GM18505 (cell line): ENCODE measurements at regions not wholly inside any gene's neighbourhood (a gene's known extent, or its start where the extent isn't known, plus 50 kb on each side); places are given as distances from the start of the nearest gene placed in this dataset.

Experiments used
- ATAC-seq: cut with Tn5 transposase; IDR thresholded peaks from one replicate; pipeline ENCODE4 v1.9.1; 2021; ENCODE audit not compliant: unreplicated experiment
- POLR2A ChIP-seq: IDR thresholded peaks from 4 replicates; pipeline ENCODE4 v1.6.1; 2011; ENCODE audit warnings: borderline replicate concordance; ENCODE audit not compliant: insufficient read depth, insufficient read length; ENCODE audit errors: extremely low read depth

DNA sequence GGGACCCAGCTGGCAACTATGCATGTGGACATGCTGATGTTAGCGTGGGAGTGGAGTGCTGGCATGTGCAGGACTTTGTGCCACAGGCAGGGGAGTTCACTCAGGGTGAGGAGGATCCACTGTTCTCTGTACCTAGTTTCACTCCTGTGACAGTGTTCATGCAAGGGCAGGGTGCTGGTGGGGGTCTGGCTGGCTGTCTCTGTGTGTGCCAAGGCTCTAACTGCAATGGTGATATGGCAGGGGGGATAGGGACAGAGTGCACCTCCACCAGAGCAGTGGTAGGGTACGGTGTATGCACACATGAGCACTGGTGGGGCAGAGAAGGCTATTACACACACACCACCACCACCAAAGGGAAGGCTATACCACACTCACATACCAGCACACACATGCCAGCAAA is 210.2 kb upstream of the DEFB112 start:
- no peak for ATAC-seq
- TF ChIP-seq POLR2A: no peak

DNA sequence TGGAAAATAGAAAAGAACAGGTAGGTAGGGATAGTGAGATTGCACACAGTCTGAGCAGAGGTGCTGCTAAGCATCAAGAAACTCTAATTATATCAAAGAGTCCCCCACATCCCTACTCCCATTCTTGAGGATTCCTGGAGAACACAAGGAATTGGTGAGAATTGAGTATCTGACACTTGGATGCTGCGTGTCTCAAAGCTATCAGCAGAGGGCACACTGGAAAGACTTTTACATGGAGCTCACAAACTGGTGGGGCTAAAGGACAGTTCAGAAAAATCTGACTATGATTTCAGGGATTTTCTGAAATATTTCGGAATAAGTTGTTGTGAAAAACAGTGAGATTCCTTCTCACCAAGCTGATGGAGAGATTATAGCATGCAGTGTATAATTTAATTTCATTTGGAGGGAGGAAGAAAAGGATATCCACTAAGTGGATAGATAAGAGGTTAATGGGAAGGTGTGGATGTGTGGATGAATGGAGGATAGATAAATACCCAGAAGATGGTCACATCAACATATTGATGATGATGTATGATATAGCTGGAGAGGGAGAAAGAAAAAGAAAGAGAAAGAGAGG is 215.4 kb upstream of the DEFB112 start:
- no peak for ATAC-seq
- TF ChIP-seq POLR2A: no peak

DNA sequence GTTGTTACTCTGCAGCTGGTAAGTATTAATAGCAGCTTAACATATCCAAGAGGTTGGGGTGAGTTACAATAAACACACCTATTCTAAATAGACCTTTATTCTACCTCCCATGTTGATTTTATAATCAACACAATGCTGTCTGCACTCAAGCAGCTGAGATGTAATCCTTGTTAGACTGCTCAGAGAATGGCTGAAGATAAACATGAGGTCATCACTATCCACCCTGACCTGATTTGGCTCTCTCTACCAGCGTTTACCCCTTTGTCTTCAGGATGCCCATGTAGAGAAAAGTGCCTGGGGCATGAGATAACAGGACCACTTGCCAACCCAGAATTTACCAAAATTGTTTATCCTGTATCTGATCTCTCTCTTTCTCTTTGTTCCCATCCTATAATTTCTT is 220.7 kb upstream of the DEFB112 start:
- no peak for TF ChIP-seq POLR2A
- no peak for ATAC-seq

DNA sequence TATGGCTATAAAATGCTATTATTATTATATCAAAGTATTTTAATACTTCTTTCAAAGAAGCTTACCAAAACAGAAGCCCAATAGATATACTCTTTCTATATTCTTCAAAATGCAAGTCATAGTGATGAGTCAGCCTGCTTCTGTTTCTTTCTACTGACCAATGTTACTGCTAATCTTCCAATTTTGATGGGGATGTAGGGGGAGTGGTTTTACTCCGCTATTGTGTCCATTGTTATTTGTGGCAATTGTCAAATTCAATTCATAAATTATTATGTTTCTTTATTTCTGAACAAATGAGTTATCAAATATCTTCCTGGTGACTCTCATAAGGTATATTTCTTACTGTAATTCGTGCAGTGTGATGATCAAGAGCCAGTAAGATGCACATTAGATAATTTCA is 221.5 kb upstream of the DEFB112 start:
- no peak for ATAC-seq
- no peak for TF ChIP-seq POLR2A

DNA sequence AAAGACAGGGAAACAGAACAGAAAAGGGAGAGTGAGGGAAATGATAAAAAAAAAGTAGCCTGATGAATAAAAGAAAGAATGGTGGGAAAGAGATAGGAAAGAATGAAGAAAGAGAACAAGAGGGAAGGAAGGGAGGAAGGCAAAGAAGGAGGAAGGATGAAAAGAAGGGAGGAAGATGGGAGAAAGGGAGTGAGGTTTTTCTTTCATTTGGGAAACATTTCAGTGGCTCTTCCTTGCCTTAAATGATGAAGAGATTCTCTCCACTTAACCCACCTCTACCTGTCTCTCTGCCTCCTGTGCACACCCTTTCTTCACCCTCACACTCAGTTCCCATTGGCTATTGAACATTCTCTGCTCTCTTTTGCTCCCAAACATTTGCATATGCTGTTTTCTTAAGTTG is 222.1 kb upstream of the DEFB112 start:
- ATAC-seq: no peak
- no peak for TF ChIP-seq POLR2A

DNA sequence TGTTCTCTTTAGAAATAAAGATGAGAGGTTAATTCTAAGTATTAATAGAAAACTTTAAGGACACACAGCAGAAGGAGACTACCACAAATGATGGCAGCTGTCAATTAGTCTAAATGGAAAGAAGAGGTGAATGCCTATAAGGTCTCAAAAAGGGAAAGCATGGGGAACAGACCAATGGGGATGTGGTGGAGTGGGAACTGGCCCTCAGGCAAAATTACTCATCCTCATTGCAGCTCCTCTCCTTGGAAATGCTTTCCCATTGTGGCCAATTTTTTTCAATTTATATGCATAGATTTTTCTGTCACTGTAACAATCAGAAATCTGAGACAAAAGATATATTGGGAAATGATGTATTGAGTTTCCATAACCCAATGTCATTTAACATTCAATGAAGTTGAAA is 222.9 kb upstream of the DEFB112 start:
- no peak for TF ChIP-seq POLR2A
- no peak for ATAC-seq

DNA sequence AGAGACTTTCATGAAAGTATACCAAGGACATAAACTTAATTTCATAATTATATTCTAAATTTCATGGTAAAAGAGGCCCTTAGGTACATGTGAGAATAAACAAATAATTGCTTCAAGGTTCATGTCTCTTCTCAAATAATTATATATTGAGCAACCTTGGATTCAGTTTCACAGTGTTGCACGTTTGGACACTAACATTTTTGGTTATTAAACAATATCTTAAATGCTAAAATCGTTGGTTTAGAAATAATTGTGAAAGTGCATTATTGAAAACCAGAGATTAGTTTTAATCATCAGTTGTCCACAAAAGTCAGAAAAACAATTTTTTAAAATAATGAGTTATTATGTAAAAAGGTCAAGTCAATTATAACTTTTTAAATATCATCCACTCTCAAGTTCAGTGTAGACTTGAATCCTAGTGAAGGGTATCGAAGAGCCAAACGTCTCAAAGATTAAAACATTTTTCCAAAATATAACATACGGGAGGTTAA is 227.1 kb upstream of the DEFB112 start:
- TF ChIP-seq POLR2A: no peak
- no peak for ATAC-seq

DNA sequence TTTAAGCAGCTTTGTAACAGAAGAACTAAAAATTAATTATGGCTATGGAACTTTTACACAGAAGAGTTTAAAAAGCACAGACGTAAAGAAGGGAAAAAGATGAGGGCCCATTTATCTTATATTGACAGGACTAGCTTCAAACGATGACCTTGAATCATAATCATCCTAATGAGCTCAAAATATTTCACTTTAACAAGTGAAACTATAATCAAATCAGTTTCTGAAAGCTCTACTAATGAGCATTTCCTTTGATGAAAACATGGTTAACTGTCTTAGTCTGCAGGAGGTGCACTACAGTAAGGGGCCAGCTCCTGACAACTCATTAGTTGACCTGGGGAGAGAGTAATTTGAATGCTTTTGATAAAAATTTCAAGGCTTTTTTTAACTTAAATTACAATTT is 228.0 kb upstream of the DEFB112 start:
- TF ChIP-seq POLR2A: no peak
- no peak for ATAC-seq

DNA sequence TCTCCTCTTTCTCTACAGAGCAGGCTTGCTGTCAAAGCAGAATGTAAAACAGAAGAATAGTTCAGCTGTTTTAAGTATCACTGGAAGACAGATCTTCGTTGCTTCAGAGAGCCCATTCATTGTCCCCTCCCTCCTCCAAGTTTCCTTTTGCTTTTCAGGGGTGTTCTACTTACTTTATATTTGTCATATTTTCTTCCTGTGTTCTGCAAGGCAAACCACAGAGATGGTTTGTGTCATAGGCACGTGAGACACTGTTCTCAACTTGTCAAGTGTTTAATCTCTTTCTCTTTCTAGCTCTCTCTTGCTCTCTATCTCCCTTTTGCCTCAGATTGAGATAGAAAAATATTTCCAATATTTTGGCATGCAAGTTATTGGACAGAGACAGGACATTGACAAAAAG is 228.9 kb upstream of the DEFB112 start:
- ATAC-seq: no peak
- no peak for TF ChIP-seq POLR2A

DNA sequence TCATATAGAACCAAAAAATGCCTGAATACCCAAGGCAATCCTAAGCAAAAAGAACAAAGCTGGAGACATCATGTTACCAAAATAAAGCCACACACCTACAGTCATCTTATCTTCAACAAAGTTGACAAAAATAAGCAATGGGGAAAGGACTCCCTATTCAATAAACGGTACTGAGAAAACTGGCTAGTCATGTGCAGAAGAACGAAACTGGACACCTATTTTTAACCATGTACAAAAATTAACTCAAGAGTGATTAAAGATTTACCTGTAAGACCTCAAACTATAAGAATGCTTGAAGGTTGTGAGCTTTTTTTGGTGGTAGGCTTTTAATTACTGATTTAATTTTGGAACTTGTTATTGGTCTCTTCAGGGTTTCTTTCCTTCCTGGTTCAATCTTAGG is 236.0 kb upstream of the DEFB112 start:
- ATAC-seq: no peak
- TF ChIP-seq POLR2A: no peak

DNA sequence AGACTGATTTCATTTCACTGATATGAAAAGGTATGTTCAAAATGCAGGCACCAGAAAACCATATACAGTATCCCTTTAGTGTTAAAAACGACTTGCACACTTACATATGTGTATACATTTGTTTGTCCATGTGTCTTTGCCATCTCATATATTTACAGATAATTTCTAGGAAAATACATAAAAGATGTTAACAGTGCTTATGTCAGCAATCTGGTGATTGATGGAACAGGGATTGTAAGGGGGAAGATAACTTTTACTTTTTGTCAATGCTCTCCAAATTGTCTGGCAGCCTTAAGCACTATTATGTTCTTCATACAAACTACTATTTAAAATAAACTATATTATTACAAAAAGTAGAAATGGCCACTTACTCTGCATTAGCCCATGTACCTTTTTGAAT is 238.5 kb upstream of the DEFB112 start:
- TF ChIP-seq POLR2A: no peak
- ATAC-seq: no peak

DNA sequence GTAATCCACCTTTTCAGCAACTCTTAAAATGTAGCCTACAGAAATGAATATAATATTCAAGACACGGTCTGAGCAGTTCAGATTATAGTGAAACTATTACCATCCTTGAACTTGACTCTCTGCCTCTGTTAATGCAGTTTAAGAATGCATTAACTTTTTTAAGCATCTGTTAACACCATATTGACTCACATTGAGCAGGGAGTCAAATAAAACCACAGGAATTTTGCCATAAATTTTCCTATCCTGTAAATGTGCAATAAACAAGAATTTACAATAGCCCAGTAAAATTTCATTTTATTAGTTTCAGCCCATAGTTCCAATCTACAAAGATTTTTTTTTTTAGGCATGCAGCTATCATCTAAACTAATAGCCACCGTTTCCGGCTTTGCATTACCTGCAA is 239.2 kb upstream of the DEFB112 start:
- TF ChIP-seq POLR2A: no peak
- no peak for ATAC-seq

DNA sequence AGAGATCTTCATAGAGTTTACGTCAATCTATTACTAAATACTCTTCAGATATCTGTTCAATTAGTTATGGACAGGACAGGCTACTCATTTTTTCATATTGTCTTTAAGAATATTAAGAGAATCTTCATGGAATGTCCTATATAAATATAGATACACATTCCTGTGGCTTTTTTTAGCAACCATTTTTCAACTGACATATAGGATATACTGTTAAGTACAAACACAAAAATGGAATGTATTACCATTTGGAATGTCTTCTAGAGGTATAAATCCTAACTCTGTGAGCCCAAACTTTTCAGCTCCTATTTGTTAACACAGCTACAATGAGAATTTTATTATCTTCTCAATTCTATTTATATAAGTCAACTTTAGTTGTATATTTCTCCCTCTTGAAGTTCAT is 239.6 kb upstream of the DEFB112 start:
- ATAC-seq: no peak

DNA sequence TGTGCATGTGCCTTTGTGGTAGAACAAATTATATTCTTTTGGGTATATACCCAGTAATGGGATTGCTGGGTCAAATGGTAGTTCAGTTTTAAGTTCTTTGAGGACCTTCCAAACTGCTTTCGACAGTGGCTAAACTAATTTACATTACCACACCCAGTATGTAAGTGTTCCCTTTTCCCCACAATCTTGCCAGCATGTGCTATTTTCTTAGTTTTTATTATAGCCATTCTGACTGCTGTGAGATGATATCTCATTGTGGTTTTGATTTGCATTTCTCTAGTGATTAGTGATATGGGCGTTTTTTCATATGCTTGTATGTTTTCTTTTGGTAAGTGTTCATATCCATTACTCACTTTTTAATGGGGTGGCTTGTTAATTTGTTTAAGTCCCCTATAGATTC is 251.6 kb upstream of the DEFB112 start:
- no peak for TF ChIP-seq POLR2A

More for the DNA sequence above, 239.6 kb upstream of the DEFB112 start:
- TF ChIP-seq POLR2A: no peak

DNA sequence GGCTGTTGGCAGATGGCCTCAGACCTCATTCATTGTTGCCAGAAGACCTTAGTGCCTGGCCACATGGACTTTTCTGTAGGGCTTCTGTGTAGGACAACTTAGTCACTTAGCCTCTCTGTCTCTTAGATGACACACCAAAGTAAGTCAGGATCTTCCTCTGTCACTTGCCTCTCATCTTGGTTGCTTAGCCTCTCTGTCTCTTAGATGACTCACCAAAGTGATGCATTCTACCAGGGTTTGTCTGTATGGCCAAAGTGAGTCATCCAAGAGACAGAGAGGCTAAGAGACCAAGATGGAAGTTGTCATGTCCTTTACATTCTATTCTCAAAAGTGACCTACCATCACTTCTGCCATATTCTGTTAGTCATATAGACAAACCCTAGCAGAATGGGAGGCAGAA is 255.9 kb upstream of the DEFB112 start:
- no peak for TF ChIP-seq POLR2A
- ATAC-seq: no peak

More for the DNA sequence above, 251.6 kb upstream of the DEFB112 start:
- no peak for ATAC-seq

DNA sequence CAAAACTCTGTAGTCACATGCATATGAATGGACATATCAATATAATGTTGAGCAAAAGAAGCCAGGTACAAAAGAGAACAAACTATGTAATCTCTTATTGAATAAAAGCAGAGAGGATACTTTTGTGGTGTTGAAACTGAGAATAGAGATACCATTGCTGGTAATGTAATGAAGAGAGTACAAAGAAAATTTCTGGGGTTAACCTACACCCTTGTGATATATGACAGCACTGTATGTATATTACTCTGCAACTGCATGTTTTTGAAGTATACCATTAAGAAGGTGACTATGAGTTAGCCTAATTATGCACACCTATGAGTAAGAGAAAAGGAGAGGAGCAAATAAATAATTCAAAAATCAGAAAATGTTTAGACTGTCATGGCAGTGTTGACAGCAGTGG is 268.8 kb upstream of the DEFB112 start:
- TF ChIP-seq POLR2A: no peak
- no peak for ATAC-seq

DNA sequence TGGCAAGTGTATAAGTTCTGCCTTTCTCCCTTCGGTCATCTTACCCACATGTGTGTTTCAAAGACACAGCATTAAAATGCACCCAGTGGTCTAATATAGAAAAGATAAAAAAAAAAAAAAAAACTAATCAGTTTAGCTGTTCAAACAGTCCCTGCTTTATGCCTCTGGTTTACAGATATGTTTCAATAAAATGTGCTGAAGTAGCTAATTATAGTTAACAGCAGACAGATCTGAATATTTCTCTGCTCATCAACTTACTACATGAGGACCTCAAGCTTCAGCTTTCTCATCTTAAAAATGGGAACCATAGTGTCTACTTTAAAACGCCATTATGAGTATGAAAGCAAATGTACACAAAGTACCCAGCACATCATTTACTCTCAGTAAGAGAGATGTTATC is 280.6 kb upstream of the DEFB112 start:
- no peak for TF ChIP-seq POLR2A
- no peak for ATAC-seq
